HG03575 (cell line): ENCODE measurements at regions not wholly inside any gene's neighbourhood (a gene's known extent, or its start where the extent isn't known, plus 50 kb on each side); places are given as distances from the start of the nearest gene placed in this dataset.

Source experiments
- ATAC-seq: cut with Tn5 transposase; IDR thresholded peaks from one replicate; pipeline ENCODE4 v1.9.1; 2021; ENCODE audit not compliant: unreplicated experiment, insufficient number of reproducible peaks, low FRiP score; ENCODE audit errors: extremely low read depth

DNA sequence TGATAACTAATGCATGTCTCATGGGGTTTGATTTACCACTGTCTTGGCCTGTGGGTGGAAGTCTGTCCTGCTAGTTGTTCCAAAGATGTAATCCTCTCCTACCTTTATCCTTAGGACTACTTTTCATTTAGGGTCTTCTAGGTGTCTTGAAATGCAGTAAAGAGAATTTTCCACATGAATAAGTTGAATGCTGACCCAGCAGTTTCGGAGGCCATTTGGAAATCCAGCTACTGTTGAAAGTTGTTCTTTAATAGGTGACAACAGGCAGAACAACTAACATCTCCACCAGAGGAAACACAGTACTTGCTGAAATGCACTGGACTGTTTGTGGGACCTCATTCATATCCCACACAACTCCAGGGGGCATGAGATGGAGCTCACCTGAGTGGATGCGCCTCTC, 478.1 kb downstream of the BTBD3 start:
- no peak for ATAC-seq

DNA sequence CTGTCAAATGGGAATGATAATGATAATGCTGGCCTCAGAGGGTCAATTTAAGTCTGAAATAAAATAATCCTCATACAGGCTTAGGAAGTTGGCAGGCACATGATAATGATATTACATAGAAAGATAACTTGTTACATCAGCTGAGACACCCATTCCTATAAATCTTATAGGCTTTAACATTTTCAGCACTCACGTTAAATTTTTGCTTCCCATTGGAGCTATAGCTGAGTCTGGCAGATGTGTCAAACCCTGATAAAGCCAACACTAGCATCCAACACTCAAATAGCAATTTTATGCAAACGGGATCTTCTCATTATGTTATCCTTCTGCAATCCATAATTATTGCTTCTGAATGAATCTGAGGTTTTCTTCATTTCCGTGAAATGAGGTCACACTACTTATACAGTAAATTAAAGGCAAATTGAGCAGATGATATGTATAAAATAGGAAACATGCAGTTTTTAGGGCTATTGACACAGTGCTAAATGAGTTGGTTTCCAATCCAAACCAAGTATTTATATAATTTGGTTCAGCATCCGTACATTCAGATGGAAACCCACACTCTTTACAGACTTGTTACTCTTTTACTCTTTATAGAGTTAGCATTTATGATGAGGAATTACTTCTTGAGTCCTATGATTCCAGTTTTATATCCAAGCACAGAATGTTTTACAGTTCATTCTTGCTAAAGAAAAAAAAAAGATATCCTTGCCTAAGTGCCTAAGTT, 481.6 kb downstream of the BTBD3 start:
- no peak for ATAC-seq

DNA sequence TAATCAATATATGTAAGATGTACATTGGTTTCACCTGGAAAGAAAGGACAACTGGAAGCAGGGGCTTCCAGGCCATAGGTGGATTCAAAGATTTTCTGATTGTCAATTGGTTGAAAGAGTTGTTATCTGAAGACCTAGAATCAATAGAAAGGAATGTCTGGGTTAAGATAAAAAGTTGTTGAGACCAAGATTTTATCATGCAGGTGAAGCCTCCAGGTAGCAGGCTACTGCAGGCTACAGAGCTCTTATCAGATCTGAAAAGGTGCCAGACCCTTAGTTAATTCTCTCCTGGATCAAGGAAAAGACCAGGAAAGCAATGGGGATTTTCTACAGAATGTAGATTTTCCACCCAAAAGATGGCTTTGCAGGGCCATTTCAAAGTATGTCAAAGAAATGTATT, 487.2 kb downstream of the BTBD3 start:
- ATAC-seq = no peak

DNA sequence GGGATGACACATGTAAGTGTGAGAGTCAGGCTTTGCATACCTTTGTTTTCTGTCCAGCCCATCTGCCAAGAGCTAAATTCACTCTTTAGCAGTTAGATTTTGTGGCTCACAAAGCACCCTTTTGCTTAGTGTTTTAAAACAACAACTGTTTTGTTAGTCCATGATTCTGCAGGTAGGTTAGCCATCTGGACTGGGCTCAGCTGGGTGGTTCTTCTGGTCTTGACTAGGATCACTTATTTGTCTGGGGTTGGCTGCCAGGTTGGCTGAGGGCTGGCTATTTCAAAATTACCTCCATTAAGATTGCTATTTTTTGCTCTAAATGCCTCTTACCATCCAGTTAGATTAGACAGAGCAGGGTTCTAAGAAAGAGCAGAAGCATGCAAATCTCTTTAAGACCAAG, 489.3 kb downstream of the BTBD3 start:
- no peak for ATAC-seq

DNA sequence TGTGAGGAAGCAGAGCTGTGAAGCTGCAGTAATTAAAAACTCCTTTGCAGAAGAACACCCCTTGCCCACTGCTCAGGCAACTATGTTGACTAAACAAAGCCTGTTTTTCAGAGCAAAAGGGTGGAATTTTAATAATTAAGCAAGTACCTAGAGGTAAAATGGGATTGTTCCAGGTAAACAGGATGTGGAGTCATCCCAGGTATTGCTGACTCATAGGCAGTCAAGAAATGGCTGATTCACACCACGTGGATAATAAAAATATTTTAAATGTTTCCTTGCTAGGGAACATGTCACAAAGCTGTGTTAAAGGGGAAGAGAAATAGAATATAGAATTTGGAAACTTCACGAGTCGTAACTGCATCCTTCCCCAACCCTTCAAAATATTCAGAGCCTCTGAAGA, 491.8 kb downstream of the BTBD3 start:
- no peak for ATAC-seq

DNA sequence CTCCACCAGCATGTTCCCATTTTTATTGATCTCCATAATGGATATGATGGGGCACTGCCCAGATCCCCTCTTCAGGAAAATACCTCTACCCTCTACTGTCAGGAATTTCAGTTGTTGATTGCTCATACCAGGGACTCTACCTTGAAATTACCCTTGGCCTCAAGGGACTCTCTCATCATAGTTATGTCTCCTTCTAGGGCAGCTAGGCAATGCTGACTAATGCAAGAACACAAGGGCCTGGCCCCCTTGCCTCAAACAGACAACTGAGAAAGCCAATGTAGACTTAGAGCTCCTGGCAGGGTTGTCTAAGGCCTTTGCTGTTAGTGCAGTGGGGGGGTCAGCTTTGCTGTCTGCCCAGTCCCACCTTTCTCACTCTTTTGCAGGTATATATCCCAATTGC, 493.1 kb downstream of the BTBD3 start:
- ATAC-seq = no peak

DNA sequence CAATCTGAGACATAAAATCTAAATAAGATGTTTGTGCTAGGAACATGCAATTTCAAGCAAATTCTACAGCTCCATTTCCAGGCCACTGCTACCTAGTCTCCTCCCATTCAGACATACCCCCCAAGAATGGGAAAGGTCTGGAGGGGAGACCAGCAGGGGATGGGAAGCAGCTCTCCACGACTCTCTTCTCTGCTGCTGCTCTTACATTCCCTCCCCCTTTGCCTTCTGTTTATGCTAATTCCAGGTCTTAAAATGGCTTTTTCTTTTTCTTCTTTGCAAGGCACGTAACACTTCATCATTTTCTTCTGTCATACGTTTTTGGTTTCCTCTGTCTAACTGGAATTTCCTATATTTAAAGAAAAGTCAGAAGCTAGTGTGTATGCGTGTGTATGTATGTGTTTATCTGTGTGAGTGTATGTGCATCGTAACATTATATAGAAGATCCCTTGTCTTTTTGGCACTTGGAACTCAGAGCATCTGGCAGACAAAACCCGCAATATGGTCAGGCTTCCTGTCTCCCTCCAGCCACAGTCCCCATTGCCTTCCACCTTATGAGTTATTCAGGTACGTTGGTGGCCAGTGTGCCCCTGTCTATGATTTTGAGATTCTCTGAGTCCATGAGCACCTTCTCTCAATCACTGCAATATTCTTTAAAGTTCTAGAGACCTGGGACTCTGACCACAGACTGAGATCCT, 493.7 kb downstream of the BTBD3 start:
- ATAC-seq = no peak

DNA sequence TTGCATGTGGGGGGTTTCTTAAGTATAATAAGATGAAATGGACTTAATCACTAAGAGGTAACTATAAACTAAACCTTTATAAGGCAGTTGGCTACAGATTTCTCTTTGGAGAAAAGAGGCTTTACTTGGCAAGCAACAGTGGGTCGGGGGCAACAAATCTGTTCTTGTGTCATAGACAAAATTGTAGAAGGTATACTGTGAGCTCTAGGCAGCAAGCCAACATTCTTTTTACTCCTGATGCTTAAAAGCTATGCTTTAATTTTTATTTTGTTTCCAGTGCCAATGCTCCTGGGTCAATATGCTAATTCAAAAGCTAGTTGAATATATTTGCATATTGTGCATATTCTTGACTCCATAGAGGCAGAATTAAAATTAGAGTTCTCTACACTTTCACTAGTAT, 495.4 kb downstream of the BTBD3 start:
- ATAC-seq = no peak

DNA sequence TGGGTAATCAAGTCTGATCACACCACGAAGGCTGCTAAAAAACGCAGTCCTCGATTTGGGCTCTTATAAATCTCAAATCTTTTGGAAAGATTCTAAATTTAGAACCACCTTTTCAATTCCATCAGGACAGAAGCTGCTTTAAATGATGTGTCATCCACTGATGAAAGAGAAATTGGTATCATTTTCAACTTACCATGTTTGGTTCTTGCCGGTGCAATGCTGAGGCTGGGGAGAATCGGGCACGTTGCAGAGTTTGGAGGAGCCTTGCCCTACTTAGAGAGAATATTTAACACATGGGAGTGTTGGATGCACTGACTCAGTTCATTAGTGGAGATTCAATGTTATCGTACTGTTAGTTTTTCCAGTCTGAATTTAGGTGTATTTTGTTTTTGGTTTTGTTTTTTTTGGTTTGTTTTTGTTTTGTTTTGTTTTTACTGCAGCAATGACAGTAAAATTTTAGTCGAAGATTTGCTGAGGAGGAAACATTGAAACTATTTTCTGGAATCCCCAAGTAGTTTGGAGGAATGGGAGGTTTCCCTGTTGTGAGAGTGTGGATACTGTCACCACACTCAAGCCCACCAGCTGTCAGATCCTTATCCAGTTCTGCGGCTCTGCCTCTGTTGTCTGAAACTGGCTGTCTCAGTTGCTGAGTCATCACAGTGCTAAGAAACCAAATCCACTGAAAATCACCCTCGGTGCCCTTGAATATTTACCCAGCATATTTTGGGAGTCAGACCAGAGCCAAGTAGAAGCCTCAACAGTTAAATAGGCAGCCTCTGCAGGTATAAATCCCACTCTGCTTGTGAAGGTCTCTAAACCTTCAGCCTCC, 497.0 kb downstream of the BTBD3 start:
- no peak for ATAC-seq

DNA sequence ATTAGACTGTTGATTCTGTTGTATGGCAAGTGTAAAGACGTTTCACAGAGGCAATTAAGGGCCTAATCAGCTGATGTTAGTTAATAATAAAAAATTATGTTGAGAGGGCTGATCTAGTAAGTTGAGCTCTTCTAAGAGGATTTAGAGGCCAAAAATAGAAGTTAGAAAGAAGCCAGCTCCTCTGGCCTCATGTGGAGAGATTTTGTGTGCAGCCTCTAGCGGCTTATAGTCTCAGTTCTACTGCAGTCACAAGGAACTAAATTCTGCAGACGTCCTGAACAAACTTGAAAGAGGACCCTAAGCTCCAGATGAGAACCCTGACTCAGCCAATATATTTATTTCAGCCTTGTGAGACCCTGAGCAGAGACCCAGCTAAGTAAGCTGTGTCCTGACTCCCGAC, 498.6 kb downstream of the BTBD3 start:
- no peak for ATAC-seq

DNA sequence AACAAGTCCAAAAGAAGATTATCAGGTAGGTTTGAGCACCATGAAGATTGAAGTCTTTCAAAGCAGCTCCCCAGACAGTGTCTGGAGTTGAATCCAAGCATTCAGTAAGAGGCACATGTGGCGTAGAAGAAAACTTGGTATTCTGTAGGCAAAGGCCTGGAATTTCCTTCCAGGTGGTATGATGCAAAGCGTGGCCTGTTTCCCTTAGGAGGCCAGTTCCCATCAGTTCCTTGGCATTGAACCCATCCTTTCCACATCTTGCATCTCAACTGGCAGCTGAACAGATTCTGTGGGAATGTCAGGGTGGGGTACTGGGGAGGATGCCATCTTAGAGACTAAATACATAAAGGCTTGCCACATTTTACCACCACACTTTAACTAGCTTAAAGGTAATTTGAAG, 516.0 kb downstream of the BTBD3 start:
- no peak for ATAC-seq

DNA sequence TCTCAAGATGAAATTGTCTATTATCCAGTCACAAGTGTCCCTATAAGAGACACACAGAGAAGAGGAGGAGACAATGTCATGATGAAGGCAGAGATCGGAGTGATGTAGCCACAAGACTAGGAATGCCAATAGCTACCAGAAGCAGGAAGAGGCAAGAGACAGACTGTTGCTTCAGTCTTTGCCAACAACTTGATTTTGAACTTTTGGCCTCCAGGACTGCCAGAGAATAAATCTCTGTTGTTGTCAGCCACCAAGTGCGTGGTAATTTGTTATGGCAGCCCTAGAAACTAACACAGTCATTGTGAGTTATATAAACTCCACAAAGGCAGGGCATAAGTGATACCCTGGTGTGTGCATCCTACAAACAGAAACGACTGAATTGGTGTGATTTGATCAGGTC, 517.0 kb downstream of the BTBD3 start:
- ATAC-seq = no peak

DNA sequence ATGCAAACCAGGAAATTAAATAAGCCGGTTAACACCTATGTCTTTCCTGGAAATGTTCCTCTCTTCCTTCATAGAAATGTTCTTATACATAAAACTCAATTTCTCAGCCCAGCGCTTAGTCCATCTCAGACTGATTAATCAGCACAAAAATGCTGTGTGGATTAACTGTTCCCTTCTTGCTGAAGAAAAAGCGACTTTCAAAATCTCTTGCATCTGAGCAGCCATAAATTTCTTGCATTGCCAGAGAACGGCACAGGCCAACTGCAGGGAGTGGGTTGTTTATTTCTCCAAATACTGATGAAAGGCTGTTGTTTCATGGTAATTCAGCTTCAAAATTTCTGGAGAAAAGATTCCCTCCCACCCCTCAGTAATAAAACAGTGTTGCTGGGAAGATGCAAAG, 517.6 kb downstream of the BTBD3 start:
- ATAC-seq = no peak

DNA sequence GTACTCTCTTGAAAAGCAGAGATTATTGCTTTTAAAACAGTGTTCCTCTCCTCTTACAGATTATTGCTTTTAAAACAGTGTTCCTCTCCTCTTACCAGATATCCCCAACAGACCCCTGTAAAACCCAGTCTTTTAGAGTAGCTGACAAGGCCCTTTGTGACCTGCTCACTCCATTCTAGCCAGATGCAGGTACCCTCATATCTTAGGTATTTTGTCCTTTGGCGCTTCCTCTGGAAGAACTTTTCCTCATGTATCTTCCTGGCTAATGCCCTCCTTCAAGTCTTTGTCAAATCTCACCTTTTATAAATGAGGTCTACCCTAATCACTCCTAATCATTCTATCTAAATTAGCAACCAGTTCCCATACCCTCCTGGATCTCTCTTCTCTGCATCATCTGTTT, 536.0 kb downstream of the BTBD3 start:
- ATAC-seq = no peak

DNA sequence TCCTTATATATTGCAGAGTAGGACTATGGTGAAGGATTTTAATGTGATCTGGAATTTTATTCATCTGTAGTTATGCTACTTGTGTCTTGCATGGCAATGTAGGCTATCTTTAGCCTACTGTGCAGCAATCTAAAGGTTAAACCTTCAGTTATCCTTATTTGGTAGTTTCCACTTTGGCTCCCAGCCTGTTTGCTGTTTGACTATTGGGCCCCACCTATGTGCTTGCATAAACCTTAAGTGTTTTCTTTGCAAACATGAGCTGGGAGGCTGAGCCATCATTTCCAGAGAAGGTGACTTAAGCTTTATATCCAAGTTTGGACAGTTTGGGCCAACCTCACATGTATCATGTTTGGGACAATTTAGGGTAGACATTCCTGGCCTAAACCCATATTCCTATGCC, 537.5 kb downstream of the BTBD3 start:
- ATAC-seq = no peak

DNA sequence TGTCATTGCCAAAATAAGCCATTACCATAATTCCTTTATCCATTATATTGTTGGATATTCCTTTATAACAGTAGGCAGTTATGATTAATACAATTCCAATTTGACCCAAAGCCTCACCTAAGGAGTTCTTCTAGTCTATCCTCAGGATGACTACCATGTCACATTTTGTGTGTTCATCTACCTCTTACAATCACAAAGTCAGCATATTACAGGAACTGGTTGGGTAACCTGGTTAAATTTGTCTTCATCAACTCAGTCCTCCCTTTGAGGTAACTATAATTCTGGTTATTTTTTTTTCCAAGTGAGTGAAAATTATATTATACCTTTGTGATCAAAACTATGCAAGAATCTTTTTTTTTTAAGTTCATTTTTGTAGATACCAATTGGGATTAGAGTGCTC, 540.5 kb downstream of the BTBD3 start:
- no peak for ATAC-seq

DNA sequence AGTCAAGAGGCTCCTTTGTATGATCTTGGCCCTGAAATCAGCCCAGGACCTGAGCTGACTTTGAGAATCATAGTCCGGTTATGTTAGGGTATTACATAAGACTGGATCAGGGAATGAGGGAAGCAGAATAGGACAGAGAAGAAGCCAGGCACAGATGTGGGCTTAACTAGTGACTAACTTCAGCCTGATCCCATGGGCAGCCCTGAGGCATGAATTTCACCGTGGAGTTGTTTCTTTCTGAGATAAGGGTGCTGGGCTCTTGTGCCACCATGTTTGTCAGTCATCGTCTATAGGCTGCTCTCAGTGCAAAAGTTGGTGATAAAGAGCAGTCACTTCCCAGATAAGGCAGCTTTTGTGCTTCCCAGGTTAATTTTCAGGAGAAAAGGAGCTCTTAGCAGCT, 544.7 kb upstream of the SPTLC3 start:
- no peak for ATAC-seq

DNA sequence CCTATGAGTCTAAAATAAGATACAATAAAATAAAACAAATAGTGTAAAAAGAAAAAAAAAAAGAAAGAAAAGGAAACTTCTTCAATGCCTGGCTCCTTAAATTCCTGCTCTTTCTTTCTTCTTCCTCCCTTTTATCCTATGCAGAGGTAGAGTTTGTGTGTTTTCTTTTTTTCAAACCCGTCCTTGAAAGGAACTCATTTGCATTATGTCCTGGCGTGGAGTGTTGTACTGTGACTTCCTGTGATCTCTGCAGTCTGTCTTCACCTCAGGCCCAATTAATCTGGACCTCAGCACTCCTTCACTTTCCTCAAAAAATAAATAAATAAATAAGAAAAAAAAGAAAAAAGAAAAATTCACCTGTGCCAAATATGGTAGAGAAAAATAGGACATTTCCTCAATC, 541.9 kb upstream of the SPTLC3 start:
- no peak for ATAC-seq

DNA sequence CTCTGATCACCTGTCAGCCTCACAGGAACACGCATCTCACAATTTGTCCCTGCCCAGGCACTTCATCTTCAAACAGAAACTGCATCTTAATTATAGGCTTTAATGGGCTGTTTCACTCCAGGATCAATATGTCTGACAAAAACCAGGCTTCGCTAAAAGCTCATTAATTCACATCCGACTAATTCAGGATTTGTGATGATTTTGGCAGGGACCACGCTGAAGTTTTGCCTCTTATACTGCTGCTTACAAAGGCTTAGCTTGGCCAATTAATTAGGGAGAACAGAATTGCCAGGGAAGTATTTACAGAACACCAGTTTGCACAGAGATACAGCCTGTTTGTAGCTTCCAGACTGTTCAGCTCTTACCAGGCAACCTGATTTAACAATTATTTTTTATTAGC, 541.0 kb upstream of the SPTLC3 start:
- ATAC-seq = no peak

DNA sequence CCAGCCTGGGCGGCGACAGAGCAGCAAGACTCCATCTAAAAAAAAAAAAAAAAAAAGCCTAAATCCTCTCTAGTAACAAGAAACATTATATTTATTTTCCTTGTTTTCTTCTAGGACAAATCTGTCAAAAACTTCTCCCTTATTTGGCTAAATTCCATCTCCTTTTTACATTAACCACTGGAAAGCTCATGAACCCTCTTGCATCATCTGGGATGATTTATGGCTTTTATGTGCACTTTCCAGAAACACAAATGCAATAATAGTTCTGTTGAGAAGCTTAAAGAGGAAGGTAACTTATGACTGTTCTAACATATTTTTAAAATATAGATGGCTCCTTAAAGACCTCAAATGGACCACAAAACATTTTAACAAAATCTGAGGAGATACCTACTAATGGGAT, 526.1 kb upstream of the SPTLC3 start:
- no peak for ATAC-seq
